ENCODE measurements at regions not wholly inside any gene's neighbourhood (a gene's known extent, or its start where the extent isn't known, plus 50 kb on each side); places are given as distances from the start of the nearest gene placed in this dataset.

- CTCF ChIA-PET: no interaction called here
- DNase-seq (peak; percentile 2), ATAC-seq (ENCODE audit: low read depth) (no peak)
- Histone ChIP-seq H3K9ac (ENCODE audit: low read length) (no peak overlapping the region), H3K36me3 (replicated peaks in 1 of 2; ENCODE audit: control extremely low read depth in 1 of 2, control insufficient read depth in 1 of 2, extremely low read depth in 1 of 2, insufficient read depth in 2 of 2, low read length in 1 of 2) (no peaks in the 10 kb centered on the region), H3K27me3 (replicated peaks in 1 of 4; ENCODE audit: control extremely low read depth in 1 of 4, control insufficient read depth in 3 of 4, insufficient read depth in 4 of 4, low read length in 3 of 4) (no peaks in the 10 kb centered on the region), H3K4me1 (ENCODE audit: control insufficient read depth in 2 of 2, insufficient read depth in 2 of 2, low read length in 2 of 2) (no peaks in the 10 kb centered on the region), H3K9me3 (ENCODE audit: control extremely low read depth in 1 of 3, control insufficient read depth in 2 of 3, insufficient read depth in 1 of 3, low read length in 2 of 3) (no peaks in the 10 kb centered on the region), H3K27ac (ENCODE audit: low read length in 2 of 2) (no peak overlapping the region), H3K79me2 (ENCODE audit: control insufficient read depth, insufficient read depth, low read length) (no peaks in the 10 kb centered on the region), H4K20me1 (ENCODE audit: control insufficient read depth, insufficient read depth, low read length, poor library complexity, severe bottlenecking) (no peaks in the 10 kb centered on the region), H3K4me3 (ENCODE audit: control extremely low read depth in 1 of 5, extremely low read depth in 1 of 5, insufficient read depth in 1 of 5, low read depth in 2 of 5, low read length in 4 of 5) (no peak overlapping the region), H3K4me2 (replicated peaks; ENCODE audit: low read depth, low read length, poor library complexity, severe bottlenecking) (no peak overlapping the region), H2AFZ (ENCODE audit: insufficient read depth, low read depth, low read length, poor library complexity, severe bottlenecking) (no peak overlapping the region)
- POLR2A ChIA-PET: no interaction called here
- 89% methylated on average over 16 of the region's 19 CpGs for WGBS (ENCODE audit: insufficient coverage)
- Mint-ChIP-seq H3K27ac (no peak overlapping the region), H3K27me3 (peaks cover 11% of the 10 kb centered on the region), H3K4me3 (no peak overlapping the region), H3K9me3 (ENCODE audit: insufficient read depth) (no peaks in the 10 kb centered on the region), H3K4me1 (no peaks in the 10 kb centered on the region)
- intact Hi-C loops (cut with micrococcal nuclease): no loop called here
- TF ChIP-seq EZH2 (IDR thresholded peaks at IDR 0.05; ENCODE audit: borderline replicate concordance, insufficient read depth, low read depth, low read length, poor library complexity, severe bottlenecking) (no peak), CTCF (IDR thresholded peaks at IDR 0.05) (no peak)
These were observed 173.1 kb upstream of the GYPC start for GRCh38 chr2:126482582-126483464.

- no peaks in the 10 kb centered on the region for H3K4me1 ChIP-seq (ENCODE audit: control insufficient read depth in 2 of 2, insufficient read depth in 2 of 2, low read length in 2 of 2)
- no peak overlapping the region for H2AFZ ChIP-seq (ENCODE audit: insufficient read depth, low read depth, low read length, poor library complexity, severe bottlenecking)
- DNase-seq: no peak
- CTCF ChIA-PET: no interaction called here
- H3K9me3 ChIP-seq (ENCODE audit: control extremely low read depth in 1 of 3, control insufficient read depth in 2 of 3, insufficient read depth in 1 of 3, low read length in 2 of 3): peaks cover 0 to 9% (median 0%) of the 10 kb centered on the region in 3 donors
- peaks cover 0 to 5% (median 0%) of the 10 kb centered on the region in 4 experiments for H3K27me3 ChIP-seq (replicated peaks in 1 of 4; ENCODE audit: control extremely low read depth in 1 of 4, control insufficient read depth in 3 of 4, insufficient read depth in 4 of 4, low read length in 3 of 4)
- TF ChIP-seq EZH2 (IDR thresholded peaks at IDR 0.05; ENCODE audit: borderline replicate concordance, insufficient read depth, low read depth, low read length, poor library complexity, severe bottlenecking) (no peak), CTCF (IDR thresholded peaks at IDR 0.05) (no peak)
- no peak overlapping the region for H3K4me3 ChIP-seq (ENCODE audit: control extremely low read depth in 1 of 5, extremely low read depth in 1 of 5, insufficient read depth in 1 of 5, low read depth in 2 of 5, low read length in 4 of 5)
- H3K27ac Mint-ChIP-seq: no peak overlapping the region
- no peaks in the 10 kb centered on the region for H3K4me1 Mint-ChIP-seq
- H3K27ac ChIP-seq (ENCODE audit: low read length in 2 of 2): no peak overlapping the region
- H3K4me3 Mint-ChIP-seq: no peak overlapping the region
- no peaks in the 10 kb centered on the region for H3K36me3 ChIP-seq (replicated peaks in 1 of 2; ENCODE audit: control extremely low read depth in 1 of 2, control insufficient read depth in 1 of 2, extremely low read depth in 1 of 2, insufficient read depth in 2 of 2, low read length in 1 of 2)
- H3K4me2 ChIP-seq (replicated peaks; ENCODE audit: low read depth, low read length, poor library complexity, severe bottlenecking): no peak overlapping the region
- H3K9ac ChIP-seq (ENCODE audit: low read length): no peak overlapping the region
- intact Hi-C loops (cut with micrococcal nuclease): no loop called here
- ATAC-seq (ENCODE audit: low read depth): no peak
- peaks cover 27% of the 10 kb centered on the region for H3K27me3 Mint-ChIP-seq
- peaks cover 9% of the 10 kb centered on the region for H3K9me3 Mint-ChIP-seq (ENCODE audit: insufficient read depth)
- no peaks in the 10 kb centered on the region for H3K79me2 ChIP-seq (ENCODE audit: control insufficient read depth, insufficient read depth, low read length)
- H4K20me1 ChIP-seq (ENCODE audit: control insufficient read depth, insufficient read depth, low read length, poor library complexity, severe bottlenecking): no peaks in the 10 kb centered on the region
- POLR2A ChIA-PET: no interaction called here
These were observed 161.4 kb upstream of the GYPC start for GRCh38 chr2:126494593-126494992.
